HG03025 (cell line): ENCODE measurements at regions not wholly inside any gene's neighbourhood (a gene's known extent, or its start where the extent isn't known, plus 50 kb on each side); places are given as distances from the start of the nearest gene placed in this dataset.
"Not testable (repeated sequence)": the region's sequence is repeated elsewhere in the genome, so short reads cannot be mapped to it uniquely, and the experiment has no call there.

Experiments used
- ATAC-seq: cut with Tn5 transposase; IDR thresholded peaks from one replicate; pipeline ENCODE4 v1.9.1; 2021; ENCODE audit warnings: mild to moderate bottlenecking, moderate library complexity; ENCODE audit not compliant: unreplicated experiment, low FRiP score

DNA sequence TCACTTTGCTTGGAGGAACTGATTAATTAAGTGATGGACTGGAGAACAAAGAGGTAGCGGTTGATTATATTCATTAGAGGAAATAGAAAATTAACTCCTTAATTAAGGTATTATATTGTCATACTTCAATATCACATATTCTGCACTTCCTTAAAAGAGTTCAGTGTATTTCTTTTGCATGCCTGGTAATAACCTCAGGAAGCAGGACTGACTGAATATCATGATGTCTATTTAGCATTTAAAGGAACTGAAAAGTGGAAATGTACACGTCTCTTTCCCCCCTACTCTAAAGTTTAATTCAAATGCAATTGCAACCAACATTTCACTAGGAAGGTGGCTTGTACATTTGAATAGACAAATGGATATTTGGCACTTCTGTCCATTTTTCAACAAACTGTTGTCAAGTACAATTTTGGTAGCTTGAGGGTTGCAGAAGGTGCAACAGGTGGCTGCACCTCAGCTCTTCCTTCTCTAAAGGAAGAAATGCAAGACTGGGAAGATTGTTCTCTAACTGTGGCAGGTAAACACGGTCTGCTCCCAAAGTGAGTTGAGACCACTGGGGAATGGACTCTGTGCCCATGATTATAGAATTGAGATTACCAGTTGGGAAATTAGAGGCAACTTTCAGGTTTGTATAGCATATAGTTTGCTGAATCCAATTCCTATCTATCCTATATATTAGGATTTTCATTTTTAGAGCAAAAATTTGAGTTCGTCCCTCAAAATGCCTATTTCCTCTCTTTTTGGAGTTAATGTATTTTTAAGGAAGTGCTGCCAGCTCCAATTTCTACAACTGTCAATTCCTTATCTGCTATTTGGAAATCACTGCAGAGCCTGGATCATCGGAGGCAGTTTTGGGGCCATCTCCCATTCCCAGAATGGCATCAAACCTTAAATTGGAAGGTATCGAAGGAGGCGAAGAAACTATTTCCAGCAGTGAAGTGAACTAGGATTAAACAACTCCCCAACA lies 98.9 kb upstream of the TAF11L2 start:
- ATAC-seq = no peak

DNA sequence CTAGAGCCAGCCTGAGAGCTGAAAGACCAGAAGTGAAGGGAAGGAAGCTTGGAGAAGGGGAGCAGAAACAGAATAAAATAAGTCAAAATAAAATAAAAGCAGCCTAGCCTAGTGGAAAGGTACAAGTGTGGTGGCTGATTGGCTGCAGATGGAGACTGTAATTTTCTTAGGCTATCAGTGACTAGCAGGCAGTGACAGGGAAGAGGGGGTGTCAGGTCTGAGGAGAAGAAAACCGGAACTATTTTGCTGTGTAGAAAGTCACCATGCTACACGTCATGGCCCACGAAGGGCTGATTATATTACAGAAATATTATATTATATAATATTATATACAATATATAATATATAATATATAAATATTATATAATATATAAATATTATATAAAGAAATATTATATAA lies 98.1 kb upstream of the TAF11L2 start:
- no peak for ATAC-seq

DNA sequence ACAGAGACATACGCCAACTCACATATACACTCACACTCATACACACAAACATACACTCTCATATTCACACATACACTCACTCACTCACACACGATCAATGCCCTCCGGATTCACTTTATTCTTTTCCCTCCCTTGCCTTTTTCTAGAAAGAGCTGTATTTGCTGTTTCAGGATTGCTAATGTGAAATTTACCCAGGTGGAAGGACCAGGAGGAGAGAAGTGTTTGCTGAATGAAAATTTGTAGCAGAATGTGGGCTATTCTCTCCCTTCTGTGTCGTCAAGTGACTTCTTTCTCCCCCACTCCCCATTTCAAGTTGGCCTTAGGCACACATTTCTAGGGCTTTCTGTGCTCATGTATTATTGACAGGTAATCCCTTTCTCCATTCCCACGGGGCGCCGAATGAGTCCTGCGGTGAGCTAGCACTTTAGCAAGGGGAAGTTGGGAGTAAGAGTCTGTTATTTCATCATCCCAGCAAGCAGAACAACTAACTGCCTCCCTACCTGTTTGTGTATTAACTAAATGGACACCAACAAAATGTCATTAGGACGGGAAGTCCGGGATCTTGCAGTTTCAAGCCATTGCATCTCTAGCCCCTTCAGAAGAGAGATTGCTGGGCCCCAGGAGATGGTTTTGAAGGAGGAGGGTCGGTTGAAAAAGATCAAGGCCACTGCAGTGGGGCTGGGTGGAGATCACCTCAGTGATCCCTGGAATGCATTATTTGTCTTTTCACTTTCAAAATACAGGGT lies 97.1 kb upstream of the TAF11L2 start:
- ATAC-seq = no peak

DNA sequence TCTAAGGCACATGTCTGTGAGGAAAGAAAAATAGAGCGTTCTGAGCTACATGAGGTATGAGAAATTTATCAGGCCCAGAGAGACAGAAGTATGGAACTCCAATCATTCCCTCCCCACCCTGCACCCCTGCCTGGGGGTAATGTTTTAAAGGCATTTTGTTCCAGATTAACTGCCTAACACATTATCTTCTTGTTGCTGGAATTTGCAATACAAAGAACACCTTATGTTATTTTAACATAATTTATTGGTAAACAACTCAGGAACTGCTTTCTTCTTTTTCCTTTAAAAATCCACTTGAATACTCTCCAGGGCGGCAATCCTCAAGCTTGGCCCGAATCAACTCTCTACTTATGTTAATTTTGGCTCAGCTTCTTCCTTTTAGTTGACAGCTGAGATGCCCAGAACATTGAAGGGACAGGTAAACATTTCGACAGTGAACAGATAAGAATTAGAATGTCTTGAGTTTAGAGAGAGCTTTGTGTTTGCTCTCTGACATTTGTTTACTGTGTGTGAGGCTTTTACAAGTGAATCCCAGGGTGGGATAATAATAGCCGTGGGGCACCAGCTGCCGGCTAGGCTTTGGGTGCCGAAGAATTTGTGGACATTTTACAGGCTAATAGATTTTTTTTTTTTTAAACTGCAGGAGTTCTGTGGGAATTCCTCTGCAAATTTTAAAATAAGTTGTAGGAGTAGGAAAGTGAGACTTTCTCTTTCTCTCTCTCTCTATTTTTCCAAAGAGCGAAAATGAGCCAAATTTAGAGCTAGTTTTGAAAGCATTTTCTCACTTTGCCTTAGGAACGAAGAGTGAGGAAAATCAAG lies 96.4 kb upstream of the TAF11L2 start:
- no peak for ATAC-seq

DNA sequence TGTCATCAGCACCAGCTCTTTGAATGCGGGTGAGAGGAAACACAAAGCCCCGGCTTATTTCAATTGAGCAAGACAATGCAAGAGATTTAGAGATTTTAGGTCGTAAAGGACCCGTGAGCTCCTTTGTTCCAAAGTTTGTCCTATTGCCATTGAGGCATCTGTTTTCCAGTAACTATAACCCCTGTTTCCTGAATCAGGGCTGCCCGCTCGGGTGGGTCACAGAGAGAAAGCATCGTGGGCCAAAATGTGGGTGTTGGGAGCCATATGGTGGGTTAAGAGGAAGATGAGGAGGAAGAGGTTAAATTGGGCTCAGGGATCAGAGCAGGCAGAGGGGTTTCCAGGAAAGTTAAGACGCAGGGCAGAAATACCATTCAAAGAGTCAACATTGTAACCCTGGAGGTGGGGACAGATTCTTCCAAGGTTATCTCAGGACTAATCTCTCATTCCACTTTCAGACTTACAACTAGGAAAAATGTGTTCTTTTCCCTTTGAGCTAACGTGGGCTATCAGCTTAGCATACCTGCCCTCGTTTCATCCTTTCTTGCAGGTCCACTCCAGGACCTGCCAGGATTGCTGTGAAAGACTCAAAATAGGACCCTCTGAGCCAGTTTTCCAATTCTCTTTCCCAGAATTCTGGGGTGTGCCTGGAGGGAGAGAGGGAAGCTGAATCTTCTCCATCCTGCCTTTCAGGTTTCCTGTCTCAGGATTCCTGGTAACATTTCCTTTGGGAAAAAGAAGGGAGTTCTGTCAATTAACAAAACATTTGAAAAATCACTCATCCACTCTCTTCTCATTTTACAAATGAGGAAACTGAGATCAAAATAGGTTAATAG lies 95.5 kb upstream of the TAF11L2 start:
- no peak for ATAC-seq

DNA sequence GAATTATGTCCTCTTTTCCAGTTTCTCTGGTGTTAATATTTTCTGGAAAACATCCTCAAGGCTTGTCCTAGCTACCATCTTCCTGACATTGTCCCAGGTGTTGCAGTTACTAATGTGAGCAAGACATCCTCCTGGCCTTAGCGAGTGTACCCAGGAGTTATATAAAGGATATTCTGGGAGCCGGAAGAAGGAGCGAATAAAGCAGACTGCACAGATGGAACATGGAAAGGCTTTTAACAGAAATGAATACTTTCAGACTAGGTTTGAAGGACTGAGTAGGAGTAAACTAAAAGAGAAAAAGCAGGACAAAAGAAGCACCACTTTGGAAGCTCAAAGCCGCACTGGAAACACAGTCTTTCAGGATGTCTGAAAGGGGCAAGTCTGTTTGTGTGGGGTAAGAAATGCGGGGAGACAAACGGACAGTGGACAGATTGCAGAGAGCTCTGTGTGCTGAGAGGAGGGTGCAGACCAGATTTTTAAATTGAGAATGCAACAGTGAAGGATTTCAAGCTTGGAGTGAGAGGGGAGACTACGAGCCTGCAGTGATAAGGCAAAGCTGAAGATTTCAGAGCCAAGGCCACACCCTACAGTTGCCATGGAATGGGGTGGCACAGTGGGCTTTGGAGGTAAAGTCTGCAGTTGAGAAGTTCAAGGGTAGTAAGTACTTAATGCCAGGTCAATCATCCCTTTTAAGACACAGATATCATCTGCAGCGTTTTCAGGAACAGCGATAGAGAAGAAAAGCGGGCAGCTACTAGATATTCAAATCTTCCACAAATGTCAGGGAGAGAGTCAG lies 94.1 kb upstream of the TAF11L2 start:
- no peak for ATAC-seq

DNA sequence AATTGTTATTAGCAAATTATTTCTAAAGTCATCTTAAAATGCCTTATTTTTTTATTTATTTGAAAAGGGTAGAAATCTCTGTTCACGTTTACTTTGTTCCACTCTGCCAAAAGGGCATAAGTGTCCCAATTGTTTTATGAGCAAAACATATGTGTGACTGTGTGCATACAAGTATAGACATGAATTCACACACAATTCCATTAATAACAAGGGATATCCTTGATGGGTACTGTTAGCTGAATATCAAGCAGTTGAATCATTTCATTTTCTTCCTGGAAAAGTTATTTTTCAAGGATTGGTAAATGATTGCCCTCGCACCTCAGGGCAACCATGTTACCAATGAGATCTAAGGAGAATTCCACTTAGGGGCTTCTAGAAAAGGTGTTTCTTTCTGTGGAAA lies 92.1 kb upstream of the TAF11L2 start:
- ATAC-seq = no peak

DNA sequence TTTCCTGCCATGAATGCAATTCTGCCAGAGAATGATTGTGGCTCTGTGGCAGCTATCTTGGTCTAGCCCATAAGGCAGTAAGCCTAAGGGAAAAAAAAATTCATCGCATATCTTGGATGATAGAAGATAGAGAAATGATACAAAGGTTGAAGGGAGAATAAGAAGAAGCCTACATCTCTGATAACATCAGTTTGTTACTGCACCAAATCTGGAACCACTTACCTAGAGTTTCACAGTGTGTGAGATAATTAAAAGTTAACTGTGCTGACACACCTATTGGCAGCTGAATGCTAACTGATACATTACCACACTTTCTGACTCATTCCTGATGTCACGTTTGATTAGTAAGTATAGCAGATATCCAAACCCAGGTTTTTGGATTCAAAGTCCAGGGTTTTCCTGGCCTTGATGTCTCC lies 91.6 kb upstream of the TAF11L2 start:
- no peak for ATAC-seq

DNA sequence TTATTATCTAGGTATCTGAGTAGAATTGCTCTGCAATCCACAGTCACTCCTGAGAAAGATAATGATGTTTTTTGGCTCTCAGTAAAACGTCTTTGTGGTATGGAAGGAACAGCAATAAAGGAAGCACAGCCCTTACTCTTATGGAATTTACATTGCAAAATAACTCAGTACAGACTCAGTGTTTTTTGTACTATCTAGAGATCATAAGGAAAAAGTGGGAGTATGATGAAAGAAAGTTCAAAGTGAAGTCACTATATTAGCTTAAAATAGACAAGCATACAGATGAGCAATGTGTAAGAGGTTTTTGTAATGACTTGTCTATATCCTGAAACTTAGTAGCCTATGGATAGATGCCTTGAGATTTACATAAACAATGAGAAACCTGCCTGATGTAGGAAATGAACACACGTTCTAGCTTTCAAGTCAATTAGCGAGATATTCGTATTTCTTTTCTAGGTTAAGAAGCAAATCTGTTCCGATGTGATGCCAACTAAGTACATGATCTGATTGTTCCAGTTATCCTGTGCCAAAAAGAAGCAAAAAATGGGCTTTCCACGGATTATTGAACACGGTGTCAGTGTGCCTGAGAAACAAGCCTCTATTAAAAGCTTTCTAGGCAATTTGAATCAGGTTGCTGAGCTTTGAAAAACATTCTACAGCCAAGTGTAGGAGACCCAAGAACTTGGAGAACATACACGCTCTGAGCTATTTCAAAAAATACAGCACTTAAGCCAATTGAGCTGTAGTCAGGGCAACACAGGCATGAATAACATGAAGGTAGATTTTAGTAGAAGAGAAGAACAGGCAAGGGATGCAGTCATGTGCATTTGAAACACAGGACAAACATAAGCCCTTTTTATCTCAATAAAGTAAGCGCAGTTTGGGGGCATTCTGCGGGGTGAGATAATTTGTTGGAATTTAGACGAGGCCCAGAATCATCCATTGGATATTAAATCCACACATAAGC lies 86.3 kb upstream of the TAF11L2 start:
- no peak for ATAC-seq

DNA sequence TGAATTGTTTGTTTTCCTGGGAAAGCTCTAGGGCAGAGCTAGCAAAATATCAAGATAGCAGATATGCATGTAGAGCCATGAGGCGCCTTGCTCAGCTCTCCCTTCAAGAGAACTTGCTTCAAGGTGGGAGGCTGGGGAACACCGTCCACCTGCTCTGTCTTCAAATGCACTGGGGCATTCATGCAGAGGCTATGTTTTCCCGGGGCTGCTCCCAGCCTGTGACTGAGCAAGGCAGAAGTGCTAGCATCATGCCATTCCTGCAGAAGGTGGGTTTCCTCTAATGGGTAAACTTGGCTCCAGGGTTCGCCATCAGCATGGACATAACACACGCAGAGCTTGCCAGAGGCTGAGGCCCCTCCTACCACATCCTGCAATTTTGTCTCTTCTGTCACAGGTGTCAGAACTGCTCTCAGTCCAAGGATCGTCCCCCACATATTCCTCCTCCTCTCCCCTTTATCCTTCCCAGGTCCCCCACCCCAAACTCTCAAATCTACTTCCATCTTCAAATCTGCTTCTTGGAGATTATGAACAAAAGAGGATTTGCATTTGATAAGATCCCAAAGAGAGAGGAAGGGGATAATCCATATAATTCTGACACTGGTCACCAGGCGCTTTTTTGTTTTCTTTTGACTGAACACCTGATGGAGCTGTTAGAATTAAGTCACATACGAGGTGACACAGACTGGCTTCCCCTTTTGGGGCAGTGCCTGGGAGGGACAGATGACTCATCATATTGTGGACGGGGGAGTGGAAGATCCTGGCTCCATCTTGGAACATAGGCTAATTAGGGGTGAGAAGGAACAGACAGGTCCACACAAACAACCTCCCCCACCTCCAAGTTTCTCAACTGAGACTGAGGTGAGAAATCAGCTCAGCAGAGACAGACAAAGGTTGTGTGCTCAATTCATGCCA lies 85.0 kb upstream of the TAF11L2 start:
- no peak for ATAC-seq

DNA sequence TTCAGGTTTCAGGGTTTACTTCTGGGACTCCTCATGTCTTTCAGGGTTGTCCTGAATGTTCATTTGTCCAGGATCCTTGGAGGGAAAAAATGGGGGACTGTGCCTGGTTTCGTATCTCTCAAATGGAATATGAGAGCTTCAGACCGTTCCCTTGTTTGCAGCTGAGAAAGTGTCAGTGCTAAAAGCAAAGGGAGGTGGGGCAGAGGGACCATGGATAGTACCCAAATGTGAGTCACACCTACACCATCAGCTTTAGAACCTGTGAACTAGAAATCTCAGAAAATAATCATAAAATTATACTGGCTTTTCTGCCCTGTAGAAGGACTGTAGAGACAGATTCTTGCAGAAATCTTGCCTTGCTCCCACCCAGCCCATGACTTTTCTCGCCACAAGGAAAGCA lies 84.3 kb upstream of the TAF11L2 start:
- no peak for ATAC-seq

DNA sequence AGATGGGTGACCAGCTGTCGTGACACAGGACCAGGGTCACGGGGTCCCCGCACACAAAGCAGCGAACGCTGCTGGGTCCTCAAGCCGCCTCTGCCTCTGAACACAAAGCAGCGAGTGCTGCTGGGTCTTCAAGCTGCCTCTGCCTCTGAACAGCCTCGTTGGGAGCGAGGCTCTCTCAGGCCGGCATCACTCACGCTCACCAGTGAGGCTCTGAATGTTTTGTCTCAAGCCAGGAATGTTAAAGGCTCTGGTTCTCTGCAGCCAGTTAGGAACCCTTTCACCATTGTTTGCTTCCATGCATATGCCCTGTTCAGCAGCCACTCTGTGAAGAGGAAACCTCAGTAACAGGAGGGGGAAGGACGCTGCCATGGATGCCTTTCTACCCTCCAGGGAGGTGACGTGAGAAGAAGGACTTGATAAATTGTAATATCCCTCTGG lies 82.7 kb upstream of the TAF11L2 start:
- ATAC-seq = no peak

DNA sequence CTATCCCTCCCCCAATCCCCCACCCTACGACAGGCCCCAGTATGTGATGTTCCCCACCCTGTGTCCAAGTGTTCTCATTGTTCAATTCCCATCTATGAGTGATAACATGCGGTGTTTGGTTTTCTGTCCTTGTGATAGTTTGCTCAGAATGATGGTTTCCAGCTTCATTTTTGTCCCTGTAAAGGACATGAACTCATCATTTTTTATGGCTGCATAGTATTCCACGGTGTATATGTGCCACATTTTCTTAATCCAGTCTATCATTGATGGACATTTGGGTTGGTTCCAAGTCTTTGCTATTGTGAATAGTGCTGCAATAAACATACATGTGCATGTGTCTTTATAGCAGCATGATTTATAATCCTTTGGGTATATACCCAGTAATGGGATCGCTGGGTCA lies 81.7 kb upstream of the TAF11L2 start:
- not testable (repeated sequence) for ATAC-seq

DNA sequence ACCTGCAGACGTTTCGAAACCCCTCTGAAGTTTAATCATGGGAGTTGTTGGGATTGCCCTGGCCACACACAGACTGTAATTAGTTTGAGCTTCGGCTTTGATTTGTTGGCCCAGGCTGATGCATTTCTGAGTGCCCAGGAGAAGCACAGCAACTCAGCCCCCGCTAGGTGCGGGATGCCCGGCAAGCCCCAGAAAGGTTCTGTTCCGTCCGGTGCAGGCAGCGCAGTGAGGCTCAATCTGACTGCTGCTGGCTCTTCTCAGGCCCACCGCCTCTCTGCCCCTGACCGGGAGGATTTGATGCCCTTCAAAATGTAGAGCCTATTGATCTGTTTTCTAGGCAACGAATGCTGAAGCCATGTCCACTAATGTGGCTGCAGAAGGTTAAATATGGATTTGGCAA lies 73.4 kb upstream of the TAF11L2 start:
- ATAC-seq = no peak

DNA sequence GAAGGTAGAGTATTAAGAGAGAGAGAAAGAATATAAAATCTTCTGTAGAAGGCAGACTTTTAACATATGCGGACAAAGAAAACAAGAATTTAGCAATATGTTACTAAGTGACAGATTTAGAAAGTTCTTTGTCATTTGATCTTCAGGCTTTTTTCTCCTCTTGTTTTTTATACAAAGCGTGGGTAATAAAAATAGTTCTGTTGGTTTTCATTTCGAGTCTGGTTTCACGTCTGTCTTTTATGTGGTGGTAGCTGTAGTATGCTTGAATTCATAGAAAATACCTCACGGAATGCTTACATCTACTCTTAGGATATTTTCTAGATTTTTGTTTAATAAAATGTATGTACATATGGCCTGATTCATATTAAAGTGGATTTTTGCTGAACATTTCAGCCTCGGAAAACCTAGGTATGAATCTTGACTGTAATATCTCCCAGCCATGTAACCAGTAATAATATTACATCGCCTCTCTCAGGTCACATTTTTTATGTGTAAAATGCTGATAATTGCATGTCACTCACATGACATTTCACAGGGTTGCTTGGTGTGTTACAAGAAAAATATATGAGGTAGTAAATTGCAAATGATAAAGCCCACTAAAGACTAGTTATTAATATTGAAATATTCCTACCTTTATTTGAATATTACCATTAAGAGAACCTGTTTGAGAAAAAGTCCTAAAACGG lies 72.5 kb upstream of the TAF11L2 start:
- ATAC-seq = no peak

DNA sequence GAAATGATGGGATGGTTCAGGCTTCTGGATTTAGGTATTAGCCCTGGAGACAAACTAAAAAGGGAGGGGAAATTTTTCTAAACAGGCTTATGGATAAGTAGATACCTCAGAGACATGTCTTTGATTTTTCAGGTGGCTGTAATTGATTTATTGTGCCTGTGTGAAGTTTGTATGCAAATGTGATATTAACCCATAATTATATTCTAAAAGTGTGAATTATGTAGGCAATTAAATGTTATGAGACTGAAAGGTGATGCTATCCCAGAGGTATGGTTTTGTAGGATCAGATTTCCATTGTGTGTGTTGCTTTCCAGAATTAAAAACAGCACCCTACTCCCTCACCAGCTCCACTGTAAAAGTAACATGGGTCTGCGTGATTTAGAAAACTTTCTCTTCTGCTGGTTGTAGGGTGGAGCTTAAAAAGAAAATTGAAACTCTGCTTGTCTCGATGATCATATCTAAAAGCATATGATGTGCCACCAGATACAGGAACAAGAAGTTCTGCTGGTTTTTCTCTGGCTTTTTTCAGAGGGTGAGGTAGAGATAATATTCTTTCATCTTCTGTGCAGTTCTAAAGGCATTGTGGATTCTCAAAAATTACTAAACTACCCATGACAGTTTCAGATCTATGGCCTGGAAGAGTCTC lies 71.8 kb upstream of the TAF11L2 start:
- ATAC-seq = peak; percentile 79
